Mesenchymal stem cell (in vitro differentiated cells and primary cell): ENCODE measurements at regions not wholly inside any gene's neighbourhood (a gene's known extent, or its start where the extent isn't known, plus 50 kb on each side); places are given as distances from the start of the nearest gene placed in this dataset.
A peak's percentile ranks its signal among the peaks of the same experiment; 100 is the strongest.

ENCODE experiments used
- DNase-seq: peaks from one replicate; pipeline ENCODE4 v3.0.0-alpha.2; 2013
- H2AFZ ChIP-seq: one replicate; pipeline ENCODE4 v1.6.1; 2013; ENCODE audit warnings: low read depth, mild to moderate bottlenecking, control low read depth, inconsistent platforms, low read length, moderate library complexity
- H2AK5ac ChIP-seq: 2 replicates; pipeline ENCODE4 v1.6.1; 2013; ENCODE audit warnings: low read length, moderate library complexity, mild to moderate bottlenecking, inconsistent platforms; ENCODE audit not compliant: severe bottlenecking
- H2BK120ac ChIP-seq: one replicate; pipeline ENCODE4 v1.6.1; 2013; ENCODE audit warnings: low read depth, mild to moderate bottlenecking, inconsistent platforms, low read length, moderate library complexity
- H2BK12ac ChIP-seq, 2 experiments: one replicate each; pipeline ENCODE4 v1.6.1; 2013; ENCODE audit warnings: inconsistent platforms in 2 of 2, low read length in 2 of 2, mild to moderate bottlenecking in 2 of 2, moderate library complexity in 2 of 2, control low read depth in 1 of 2
- H2BK15ac ChIP-seq: one replicate; pipeline ENCODE4 v1.6.1; 2013; ENCODE audit warnings: mild to moderate bottlenecking, low read depth, inconsistent platforms; ENCODE audit not compliant: poor library complexity, severe bottlenecking
- H2BK5ac ChIP-seq: 2 replicates; pipeline ENCODE4 v1.6.1; 2013; ENCODE audit warnings: low read depth, mild to moderate bottlenecking, low read length, control low read depth, inconsistent platforms; ENCODE audit not compliant: poor library complexity, severe bottlenecking
- H3K14ac ChIP-seq, 2 experiments: one replicate each; pipeline ENCODE4 v1.6.1; 2013; ENCODE audit warnings: inconsistent platforms in 2 of 2, low read length in 2 of 2, control low read depth in 1 of 2, mild to moderate bottlenecking in 1 of 2, moderate library complexity in 1 of 2
- H3K18ac ChIP-seq, 2 experiments: one replicate each; pipeline ENCODE4 v1.6.1; 2013; ENCODE audit warnings: inconsistent platforms in 2 of 2, low read length in 2 of 2, control low read depth in 1 of 2, low read depth in 1 of 2, mild to moderate bottlenecking in 1 of 2
- H3K23ac ChIP-seq, 2 experiments: one replicate each; pipeline ENCODE4 v1.6.1; 2013; ENCODE audit warnings: inconsistent platforms in 2 of 2, low read length in 2 of 2, mild to moderate bottlenecking in 2 of 2, moderate library complexity in 2 of 2, control low read depth in 1 of 2
- H3K27ac ChIP-seq: 2 replicates; pipeline ENCODE4 v1.5.1; 2013; ENCODE audit warnings: mild to moderate bottlenecking, moderate library complexity, low read length, control low read depth, inconsistent platforms; ENCODE audit not compliant: poor library complexity, severe bottlenecking
- H3K27me3 ChIP-seq, 2 experiments: 2 replicates each; pipeline versions ENCODE4 v1.6.1 to v1.7.0; 2013; ENCODE audit warnings: low read length in 2 of 2, mild to moderate bottlenecking in 2 of 2, moderate library complexity in 2 of 2, control low read depth in 1 of 2, inconsistent platforms in 1 of 2; ENCODE audit not compliant: control insufficient read depth in 1 of 2, insufficient read depth in 1 of 2
- H3K36me3 ChIP-seq, 2 experiments: 2 replicates each; pipeline versions ENCODE4 v1.6.1 to v1.7.0; 2013; ENCODE audit warnings: low read length in 2 of 2, control low read depth in 1 of 2, inconsistent platforms in 1 of 2, low read depth in 1 of 2, mild to moderate bottlenecking in 1 of 2; ENCODE audit not compliant: insufficient read depth in 2 of 2, control insufficient read depth in 1 of 2
- H3K4ac ChIP-seq, 2 experiments: one replicate each; pipeline ENCODE4 v1.6.1; 2013; ENCODE audit warnings: inconsistent platforms in 2 of 2, low read length in 2 of 2, mild to moderate bottlenecking in 2 of 2, moderate library complexity in 2 of 2, control low read depth in 1 of 2, low read depth in 1 of 2
- H3K4me1 ChIP-seq: 2 replicates; pipeline ENCODE4 v1.6.1; 2013; ENCODE audit warnings: low read depth, low read length, control low read depth; ENCODE audit not compliant: control insufficient read depth, insufficient read depth
- H3K4me2 ChIP-seq: 2 replicates; pipeline ENCODE4 v1.6.1; 2013; ENCODE audit warnings: low read length, mild to moderate bottlenecking, inconsistent platforms; ENCODE audit not compliant: poor library complexity, severe bottlenecking
- H3K4me3 ChIP-seq, 2 experiments: 2 replicates each; pipeline versions ENCODE4 v1.5.1 to v1.7.0; 2013; ENCODE audit warnings: low read length in 2 of 2, mild to moderate bottlenecking in 2 of 2, control low read depth in 1 of 2, low read depth in 1 of 2; ENCODE audit not compliant: insufficient read depth in 1 of 2
- H3K79me1 ChIP-seq: replicated peaks from 2 replicates; pipeline ENCODE4 v1.6.1; 2013; ENCODE audit warnings: mild to moderate bottlenecking, control low read depth, low read length, inconsistent platforms; ENCODE audit not compliant: poor library complexity, severe bottlenecking
- H3K9ac ChIP-seq: 2 replicates; pipeline ENCODE4 v1.7.0; 2013; ENCODE audit warnings: mild to moderate bottlenecking, low read length, moderate library complexity
- H3K9me3 ChIP-seq: 2 replicates; pipeline ENCODE4 v1.7.0; 2013; ENCODE audit warnings: mild to moderate bottlenecking, low read length; ENCODE audit not compliant: control insufficient read depth
- H4K8ac ChIP-seq: one replicate; pipeline ENCODE4 v1.6.1; 2013; ENCODE audit warnings: inconsistent platforms, mild to moderate bottlenecking, low read length, moderate library complexity
- H4K91ac ChIP-seq: one replicate; pipeline ENCODE4 v1.6.1; 2013; ENCODE audit warnings: mild to moderate bottlenecking, low read length, inconsistent platforms
- WGBS: methylation state at CpG from one replicate; pipeline ENCODE4 v1.1.7; 2013; ENCODE audit warnings: mixed read lengths; 5-methylcytosine and 5-hydroxymethylcytosine counted together

- Histone ChIP-seq H2BK15ac (no peak overlapping the region), H3K23ac (no peak overlapping the region), H3K4me1 (peaks cover 6% of the 10 kb centered on the region), H3K4me2 (no peak overlapping the region), H3K4me3 (no peak overlapping the region), H3K14ac (no peak overlapping the region), H2BK12ac (no peak overlapping the region), H2AFZ (no peak overlapping the region), H3K79me1 (no peaks in the 10 kb centered on the region), H3K36me3 (no peaks in the 10 kb centered on the region), H2BK5ac (no peak overlapping the region), H4K8ac (no peak overlapping the region), H3K18ac (no peak overlapping the region), H3K9ac (no peak overlapping the region), H3K9me3 (no peaks in the 10 kb centered on the region), H2BK120ac (no peak overlapping the region), H2AK5ac (no peak overlapping the region), H3K27me3 (no peaks in the 10 kb centered on the region), H4K91ac (no peak overlapping the region), H3K4ac (no peak overlapping the region), H3K27ac (no peak overlapping the region)
- WGBS, result 83% methylated on average over 3 of the region's 4 CpGs
- no peak for DNase-seq
These were observed 144.9 kb upstream of the PELI2 start for GRCh38 chr14:55973285-55973800.

GRCh38 chr14:55973911-55974630 lies 144.1 kb upstream of the PELI2 start:
- H2BK120ac ChIP-seq, result no peak overlapping the region
- peak overlapping the region; percentile 29 for H2AK5ac ChIP-seq
- H3K27ac ChIP-seq, result no peak overlapping the region
- H3K4me1 ChIP-seq, result peaks cover 6% of the 10 kb centered on the region
- H2AFZ ChIP-seq, result no peak overlapping the region
- H3K9me3 ChIP-seq, result no peaks in the 10 kb centered on the region
- no peak overlapping the region for H3K23ac ChIP-seq
- H4K8ac ChIP-seq, result no peak overlapping the region
- no peak overlapping the region for H3K9ac ChIP-seq
- H4K91ac ChIP-seq, result no peak overlapping the region
- 83% methylated on average over 2 of the region's 3 CpGs for WGBS
- no peak overlapping the region for H2BK12ac ChIP-seq
- no peaks in the 10 kb centered on the region for H3K27me3 ChIP-seq
- no peak overlapping the region for H3K4me3 ChIP-seq
- H3K14ac ChIP-seq, result no peak overlapping the region
- H2BK5ac ChIP-seq, result no peak overlapping the region
- no peak overlapping the region for H3K4me2 ChIP-seq
- no peak overlapping the region for H3K4ac ChIP-seq
- no peak overlapping the region for H2BK15ac ChIP-seq
- H3K79me1 ChIP-seq, result no peaks in the 10 kb centered on the region
- H3K36me3 ChIP-seq, result no peaks in the 10 kb centered on the region
- DNase-seq, result no peak
- H3K18ac ChIP-seq, result no peak overlapping the region

GRCh38 chr14:55975281-55975910 lies 142.8 kb upstream of the PELI2 start:
- H3K27ac ChIP-seq, result no peak overlapping the region
- no peaks in the 10 kb centered on the region for H3K27me3 ChIP-seq
- no peak overlapping the region for H2BK15ac ChIP-seq
- 90% methylated on average over 4 of the region's 5 CpGs for WGBS
- no peak for DNase-seq
- H2AK5ac ChIP-seq, result no peak overlapping the region
- H2BK120ac ChIP-seq, result no peak overlapping the region
- no peak overlapping the region for H4K8ac ChIP-seq
- H3K36me3 ChIP-seq, result no peaks in the 10 kb centered on the region
- no peak overlapping the region for H4K91ac ChIP-seq
- H3K4me2 ChIP-seq, result no peak overlapping the region
- H3K4me3 ChIP-seq, result no peak overlapping the region
- no peak overlapping the region for H2BK12ac ChIP-seq
- H3K9ac ChIP-seq, result no peak overlapping the region
- H3K23ac ChIP-seq, result no peak overlapping the region
- no peaks in the 10 kb centered on the region for H3K79me1 ChIP-seq
- H3K14ac ChIP-seq, result no peak overlapping the region
- H3K18ac ChIP-seq, result no peak overlapping the region
- peaks cover 6% of the 10 kb centered on the region for H3K4me1 ChIP-seq
- no peak overlapping the region for H3K4ac ChIP-seq
- H3K9me3 ChIP-seq, result peaks cover 9% of the 10 kb centered on the region
- no peak overlapping the region for H2BK5ac ChIP-seq
- H2AFZ ChIP-seq, result no peak overlapping the region

- Histone ChIP-seq H3K27ac (no peak overlapping the region), H3K23ac (no peak overlapping the region), H2BK5ac (no peak overlapping the region), H4K91ac (no peak overlapping the region), H2BK15ac (no peak overlapping the region), H3K4me3 (no peak overlapping the region), H3K18ac (no peak overlapping the region), H2BK12ac (no peak overlapping the region), H3K9me3 (peaks cover 17% of the 10 kb centered on the region), H3K36me3 (no peaks in the 10 kb centered on the region), H3K4me1 (peaks cover 6% of the 10 kb centered on the region), H2BK120ac (no peak overlapping the region), H3K9ac (no peak overlapping the region), H2AFZ (no peak overlapping the region), H2AK5ac (no peak overlapping the region), H4K8ac (no peak overlapping the region), H3K4ac (no peak overlapping the region), H3K27me3 (no peaks in the 10 kb centered on the region), H3K4me2 (no peak overlapping the region), H3K14ac (no peak overlapping the region), H3K79me1 (no peaks in the 10 kb centered on the region)
- 94% methylated on average over 5 of the region's 5 CpGs for whole genome bisulfite sequencing
- no peak for DNase-seq
These were observed 142.0 kb upstream of the PELI2 start for GRCh38 chr14:55976219-55976618.
